PC-3 (cell line): ENCODE measurements at regions not wholly inside any gene's neighbourhood (a gene's known extent, or its start where the extent isn't known, plus 50 kb on each side); places are given as distances from the start of the nearest gene placed in this dataset.

Experiments used
- ATAC-seq: fragments of 200-7000 bp; cut with Tn5 transposase; 2 replicates; pipeline ENCODE4 v1.9.1; 2020; ENCODE audit warnings: mild to moderate bottlenecking, moderate library complexity
- BruUV-seq: library from RNA; stranded (reverse); fragments of 400-500 nt; replicated peaks from 2 replicates; lab custom pipeline; 2021; lab: Mats Ljungman, UMichigan
- CTCF ChIA-PET: fragments of 300-600 bp; sonication (Branson Sonifier 250); formaldehyde crosslinking; loops from one replicate; lab custom pipeline; 2022; ENCODE audit warnings: antibody characterized with exemption; lab: Charles Lee
- POLR2A ChIA-PET: fragments of 300-600 bp; sonication (Branson Sonifier 250); formaldehyde crosslinking; loops from one replicate; lab custom pipeline; 2022; ENCODE audit warnings: antibody characterized with exemption; ENCODE audit not compliant: unreplicated experiment; lab: Charles Lee
- DNase-seq: peaks from one replicate; pipeline ENCODE4 v3.0.0-alpha.2; 2015
- H2AFZ ChIP-seq: fragments of 300-600 bp; sonication (generic); 2 replicates; pipeline ENCODE4 v1.6.0; 2016; ENCODE audit warnings: antibody characterized with exemption, low read length
- H3F3A ChIP-seq: fragments of 300-600 bp; sonication (generic); one replicate; pipeline ENCODE4 v1.6.0; 2017; ENCODE audit warnings: antibody characterized with exemption, low read length, control low read depth, mild to moderate bottlenecking; ENCODE audit not compliant: unreplicated experiment
- H3K27ac ChIP-seq: fragments of 300-600 bp; sonication (generic); 2 replicates; pipeline ENCODE4 v1.5.1; 2016; ENCODE audit warnings: mild to moderate bottlenecking, low read length
- H3K27me3 ChIP-seq: fragments of 300-600 bp; sonication (generic); 2 replicates; pipeline ENCODE4 v1.6.1; 2016; ENCODE audit warnings: low read length, mixed read lengths
- H3K36me3 ChIP-seq: fragments of 300-600 bp; sonication (generic); 2 replicates; pipeline ENCODE4 v1.6.1; 2016; ENCODE audit warnings: low read depth, mixed run types, low read length, mixed read lengths
- H3K4me1 ChIP-seq: fragments of 300-600 bp; sonication (generic); 2 replicates; pipeline ENCODE4 v1.5.1; 2016; ENCODE audit warnings: low read length; ENCODE audit not compliant: insufficient read depth
- H3K4me2 ChIP-seq: fragments of 300-600 bp; sonication (generic); 2 replicates; pipeline ENCODE4 v1.6.0; 2016; ENCODE audit warnings: low read length
- H3K4me3 ChIP-seq: fragments of 300-600 bp; sonication (generic); 2 replicates; pipeline ENCODE4 v1.5.1; 2016; ENCODE audit warnings: mild to moderate bottlenecking, low read length, mixed read lengths
- H3K79me2 ChIP-seq: fragments of 300-600 bp; sonication (generic); 2 replicates; pipeline ENCODE4 v1.6.1; 2017; ENCODE audit warnings: low read length, mixed read lengths
- H3K9ac ChIP-seq: fragments of 300-600 bp; sonication (generic); 2 replicates; pipeline ENCODE4 v1.6.0; 2016; ENCODE audit warnings: mild to moderate bottlenecking, low read length
- H3K9me2 ChIP-seq: fragments of 300-600 bp; sonication (generic); replicated peaks from 2 replicates; pipeline ENCODE4 v1.6.1; 2016; ENCODE audit warnings: mixed run types, low read length, mixed read lengths
- H3K9me3 ChIP-seq: fragments of 300-600 bp; sonication (generic); 2 replicates; pipeline ENCODE4 v1.6.1; 2016; ENCODE audit warnings: low read length, mixed read lengths
- H4K20me1 ChIP-seq: fragments of 300-600 bp; sonication (generic); 2 replicates; pipeline ENCODE4 v1.6.1; 2016; ENCODE audit warnings: low read length, mixed read lengths
- EZH2 ChIP-seq: fragments of 300-600 bp; sonication (generic); IDR thresholded peaks from one replicate; pipeline ENCODE4 v1.6.1; 2017; ENCODE audit warnings: antibody characterized with exemption, mild to moderate bottlenecking, low read length; ENCODE audit not compliant: unreplicated experiment
- EZH2phosphoT487 ChIP-seq: fragments of 300-600 bp; sonication (generic); IDR thresholded peaks from 2 replicates; pipeline ENCODE4 v1.6.1; 2018; ENCODE audit warnings: mild to moderate bottlenecking, antibody characterized with exemption, low read length, borderline replicate concordance
- intact Hi-C: fragments of 100-400 bp; cut with micrococcal nuclease; formaldehyde crosslinking; loops from 2 replicates; pipeline ENCODE4 v1.9.0; 2023
- TF ChIP-seq, protein P1 (sequence below): fragments of 300-600 bp; sonication (generic); conservative IDR thresholded peaks from 2 replicates; pipeline ENCODE4 v1.5.1; 2017; ENCODE audit warnings: antibody characterized with exemption, low read depth, mild to moderate bottlenecking, low read length

GRCh38 chr1:29958271-29958670, 721.9 kb downstream of the PTPRU start:
- Histone ChIP-seq H3K9me3 (no peaks in the 10 kb centered on the region), H3K9ac (no peak overlapping the region), H3K9me2 (no peaks in the 10 kb centered on the region), H3F3A (no peaks in the 10 kb centered on the region), H3K4me1 (peaks cover 4% of the 10 kb centered on the region; the same call in 1 of the 2 replicates), H4K20me1 (no peaks in the 10 kb centered on the region), H3K27ac (no peak overlapping the region), H3K4me3 (no peak overlapping the region), H3K27me3 (peaks cover 13% of the 10 kb centered on the region; the same call in 1 of the 2 replicates), H3K4me2 (no peak overlapping the region), H3K36me3 (no peaks in the 10 kb centered on the region), H3K79me2 (no peaks in the 10 kb centered on the region), H2AFZ (no peak overlapping the region)
- DNase-seq (no peak), ATAC-seq (no peak)
- intact Hi-C loops: no loop called here
- BruUV-seq: no TSS peak
- TF ChIP-seq, protein P1, sequence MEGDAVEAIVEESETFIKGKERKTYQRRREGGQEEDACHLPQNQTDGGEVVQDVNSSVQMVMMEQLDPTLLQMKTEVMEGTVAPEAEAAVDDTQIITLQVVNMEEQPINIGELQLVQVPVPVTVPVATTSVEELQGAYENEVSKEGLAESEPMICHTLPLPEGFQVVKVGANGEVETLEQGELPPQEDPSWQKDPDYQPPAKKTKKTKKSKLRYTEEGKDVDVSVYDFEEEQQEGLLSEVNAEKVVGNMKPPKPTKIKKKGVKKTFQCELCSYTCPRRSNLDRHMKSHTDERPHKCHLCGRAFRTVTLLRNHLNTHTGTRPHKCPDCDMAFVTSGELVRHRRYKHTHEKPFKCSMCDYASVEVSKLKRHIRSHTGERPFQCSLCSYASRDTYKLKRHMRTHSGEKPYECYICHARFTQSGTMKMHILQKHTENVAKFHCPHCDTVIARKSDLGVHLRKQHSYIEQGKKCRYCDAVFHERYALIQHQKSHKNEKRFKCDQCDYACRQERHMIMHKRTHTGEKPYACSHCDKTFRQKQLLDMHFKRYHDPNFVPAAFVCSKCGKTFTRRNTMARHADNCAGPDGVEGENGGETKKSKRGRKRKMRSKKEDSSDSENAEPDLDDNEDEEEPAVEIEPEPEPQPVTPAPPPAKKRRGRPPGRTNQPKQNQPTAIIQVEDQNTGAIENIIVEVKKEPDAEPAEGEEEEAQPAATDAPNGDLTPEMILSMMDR: no peak
- no peak for TF ChIP-seq EZH2phosphoT487
- TF ChIP-seq EZH2: no peak
- POLR2A ChIA-PET: no interaction called here
- CTCF ChIA-PET: no interaction called here

DNA sequence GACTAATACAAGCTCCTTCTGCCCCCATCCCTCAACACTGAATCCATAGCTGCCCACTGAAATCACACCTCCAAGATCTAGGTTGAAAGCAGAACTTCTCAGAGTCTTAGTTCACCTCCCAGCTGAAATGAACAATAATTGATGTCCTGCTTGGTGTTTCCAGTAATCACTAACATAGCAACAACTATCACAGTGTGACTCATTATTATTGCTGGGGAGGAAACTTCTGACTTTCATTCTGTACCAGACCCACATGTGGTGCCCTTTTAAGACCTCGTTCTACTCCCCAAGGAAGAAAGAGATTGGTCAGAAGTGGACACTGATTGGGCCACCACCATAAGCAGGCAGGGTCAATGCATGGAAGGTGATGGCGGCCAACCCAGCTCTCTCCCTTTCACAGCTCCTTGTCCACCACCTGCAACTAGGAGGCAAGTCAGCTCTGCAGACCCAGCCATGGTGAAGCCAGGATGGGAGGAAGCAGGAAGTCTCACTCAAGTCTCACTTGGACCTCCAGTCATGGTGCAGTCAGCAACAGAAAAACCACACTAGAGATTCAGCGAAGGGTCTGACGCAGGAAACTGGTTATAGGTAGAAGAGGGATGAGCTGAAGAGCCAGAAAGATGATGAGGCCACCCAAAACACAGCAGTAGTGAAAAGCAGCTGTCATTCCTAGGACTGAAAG, 720.2 kb downstream of the PTPRU start:
- CTCF ChIA-PET: no interaction called here
- no peak for DNase-seq
- H3K9ac ChIP-seq: no peak overlapping the region
- TF ChIP-seq EZH2phosphoT487 (no peak), EZH2 (no peak)
- TF ChIP-seq, protein P1: no peak
- peaks cover 17% of the 10 kb centered on the region; the same call in 1 of the 2 replicates for H3K27me3 ChIP-seq
- no TSS peak for BruUV-seq
- no peaks in the 10 kb centered on the region for H4K20me1 ChIP-seq
- H3K36me3 ChIP-seq: no peaks in the 10 kb centered on the region
- ATAC-seq: no peak
- POLR2A ChIA-PET: no interaction called here
- H3K79me2 ChIP-seq: no peaks in the 10 kb centered on the region
- intact Hi-C loops: no loop called here
- no peaks in the 10 kb centered on the region for H3F3A ChIP-seq
- no peaks in the 10 kb centered on the region for H3K9me2 ChIP-seq
- no peak overlapping the region for H3K4me2 ChIP-seq
- H3K27ac ChIP-seq: no peak overlapping the region
- H3K4me1 ChIP-seq: no peaks in the 10 kb centered on the region
- H3K9me3 ChIP-seq: no peaks in the 10 kb centered on the region
- H2AFZ ChIP-seq: no peak overlapping the region
- no peak overlapping the region for H3K4me3 ChIP-seq

- TF ChIP-seq, protein P1: no peak
- no peak for TF ChIP-seq EZH2phosphoT487
- H3K27ac ChIP-seq: no peak overlapping the region
- H3F3A ChIP-seq: no peaks in the 10 kb centered on the region
- H3K9ac ChIP-seq: no peak overlapping the region
- no peak overlapping the region for H3K4me2 ChIP-seq
- H3K79me2 ChIP-seq: no peaks in the 10 kb centered on the region
- ChIA-PET CTCF (no interaction called here), POLR2A (no interaction called here)
- no peak overlapping the region for H2AFZ ChIP-seq
- H3K9me2 ChIP-seq: no peaks in the 10 kb centered on the region
- H4K20me1 ChIP-seq: no peaks in the 10 kb centered on the region
- ATAC-seq: no peak
- no peak overlapping the region for H3K4me3 ChIP-seq
- intact Hi-C loops: no loop called here
- no TSS peak for BruUV-seq
- H3K9me3 ChIP-seq: no peaks in the 10 kb centered on the region
- DNase-seq: no peak
- peaks cover 22% of the 10 kb centered on the region; the same call in 1 of the 2 replicates for H3K27me3 ChIP-seq
- no peaks in the 10 kb centered on the region for H3K4me1 ChIP-seq
- H3K36me3 ChIP-seq: no peaks in the 10 kb centered on the region
Measured at GRCh38 chr1:29954591-29954990, 718.3 kb downstream of the PTPRU start.
